GM12891 (cell line): ENCODE measurements at regions not wholly inside any gene's neighbourhood (a gene's known extent, or its start where the extent isn't known, plus 50 kb on each side); places are given as distances from the start of the nearest gene placed in this dataset.

Experiments
- PAX5 ChIP-seq: IDR thresholded peaks from 2 replicates; pipeline ENCODE4 v1.6.1; 2011; ENCODE audit warnings: low read length, moderate library complexity, mild to moderate bottlenecking; ENCODE audit not compliant: insufficient read depth, severe bottlenecking
- POLR2A ChIP-seq: IDR thresholded peaks from 2 replicates; pipeline ENCODE4 v1.6.1; 2011; ENCODE audit warnings: low read depth, low read length, control low read depth
- POLR2AphosphoS5 ChIP-seq: IDR thresholded peaks from 2 replicates; pipeline ENCODE4 v1.6.1; 2011; ENCODE audit warnings: low read depth, low read length, control low read depth
- POU2F2 ChIP-seq: IDR thresholded peaks from 2 replicates; pipeline ENCODE4 v1.6.1; 2011; ENCODE audit warnings: low read depth, mild to moderate bottlenecking, control low read depth, low read length, moderate library complexity
- SPI1 ChIP-seq: IDR thresholded peaks from 2 replicates; pipeline ENCODE4 v1.6.1; 2011; ENCODE audit warnings: low read depth, low read length, control low read depth
- TAF1 ChIP-seq: IDR thresholded peaks from 2 replicates; pipeline ENCODE4 v1.6.1; 2011; ENCODE audit warnings: low read depth, low read length, control low read depth

- TF ChIP-seq POLR2AphosphoS5 (no peak), POLR2A (no peak), TAF1 (no peak), POU2F2 (no peak), SPI1 (no peak), PAX5 (no peak)
Measured at GRCh38 chr3:40615110-40615915, 90.6 kb downstream of the ZNF621 start.
